GM10248 (cell line): ENCODE measurements at regions not wholly inside any gene's neighbourhood (a gene's known extent, or its start where the extent isn't known, plus 50 kb on each side); places are given as distances from the start of the nearest gene placed in this dataset.
"Not testable (repeated sequence)": the region's sequence is repeated elsewhere in the genome, so short reads cannot be mapped to it uniquely, and the experiment has no call there.

ENCODE experiments used
- CTCF ChIA-PET: fragments of 300-600 bp; sonication (Branson Sonifier 250); formaldehyde crosslinking; extraction: SDS; loops from one replicate; lab custom pipeline; 2021; ENCODE audit warnings: antibody characterized with exemption; lab: Yijun Ruan, JAX
- POLR2A ChIA-PET: fragments of 350-650 bp; sonication (Branson Sonifier 250); formaldehyde crosslinking; extraction: SDS; loops from one replicate; lab custom pipeline; 2020; ENCODE audit warnings: antibody characterized with exemption; lab: Yijun Ruan, JAX
- DNase-seq: peaks from one replicate; pipeline ENCODE4 v3.0.0; 2012; ENCODE audit errors: extremely low spot score
- TF ChIP-seq, protein P1 (sequence below): IDR thresholded peaks from 2 replicates; pipeline ENCODE4 v1.5.1; 2012; ENCODE audit warnings: mild to moderate bottlenecking, low read depth; ENCODE audit errors: extremely low read depth, missing control alignments, control extremely low read depth

DNA sequence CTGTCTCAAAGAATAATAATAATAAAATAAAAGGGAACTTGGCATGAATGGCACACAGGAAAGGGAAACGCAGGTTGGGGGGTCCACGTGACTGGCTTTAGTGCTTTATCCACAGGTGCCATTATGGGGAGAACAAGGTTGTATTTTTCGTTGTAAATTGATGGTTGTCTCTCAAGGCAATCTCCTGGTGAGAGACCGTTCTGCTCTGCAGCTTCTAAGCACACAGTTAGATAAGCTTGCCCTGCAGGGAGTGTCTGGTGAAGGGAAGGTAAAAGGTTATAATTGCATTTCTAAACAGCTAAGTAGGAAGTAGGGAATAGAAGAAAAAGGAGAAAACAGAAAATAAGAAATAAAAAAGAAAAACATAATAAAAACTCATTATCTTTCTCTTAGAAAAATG is 69.1 kb upstream of the CPSF6 start:
- POLR2A ChIA-PET: no interaction called here
- TF ChIP-seq, protein P1, sequence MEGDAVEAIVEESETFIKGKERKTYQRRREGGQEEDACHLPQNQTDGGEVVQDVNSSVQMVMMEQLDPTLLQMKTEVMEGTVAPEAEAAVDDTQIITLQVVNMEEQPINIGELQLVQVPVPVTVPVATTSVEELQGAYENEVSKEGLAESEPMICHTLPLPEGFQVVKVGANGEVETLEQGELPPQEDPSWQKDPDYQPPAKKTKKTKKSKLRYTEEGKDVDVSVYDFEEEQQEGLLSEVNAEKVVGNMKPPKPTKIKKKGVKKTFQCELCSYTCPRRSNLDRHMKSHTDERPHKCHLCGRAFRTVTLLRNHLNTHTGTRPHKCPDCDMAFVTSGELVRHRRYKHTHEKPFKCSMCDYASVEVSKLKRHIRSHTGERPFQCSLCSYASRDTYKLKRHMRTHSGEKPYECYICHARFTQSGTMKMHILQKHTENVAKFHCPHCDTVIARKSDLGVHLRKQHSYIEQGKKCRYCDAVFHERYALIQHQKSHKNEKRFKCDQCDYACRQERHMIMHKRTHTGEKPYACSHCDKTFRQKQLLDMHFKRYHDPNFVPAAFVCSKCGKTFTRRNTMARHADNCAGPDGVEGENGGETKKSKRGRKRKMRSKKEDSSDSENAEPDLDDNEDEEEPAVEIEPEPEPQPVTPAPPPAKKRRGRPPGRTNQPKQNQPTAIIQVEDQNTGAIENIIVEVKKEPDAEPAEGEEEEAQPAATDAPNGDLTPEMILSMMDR: no peak
- CTCF ChIA-PET: no interaction called here
- DNase-seq: no peak

DNA sequence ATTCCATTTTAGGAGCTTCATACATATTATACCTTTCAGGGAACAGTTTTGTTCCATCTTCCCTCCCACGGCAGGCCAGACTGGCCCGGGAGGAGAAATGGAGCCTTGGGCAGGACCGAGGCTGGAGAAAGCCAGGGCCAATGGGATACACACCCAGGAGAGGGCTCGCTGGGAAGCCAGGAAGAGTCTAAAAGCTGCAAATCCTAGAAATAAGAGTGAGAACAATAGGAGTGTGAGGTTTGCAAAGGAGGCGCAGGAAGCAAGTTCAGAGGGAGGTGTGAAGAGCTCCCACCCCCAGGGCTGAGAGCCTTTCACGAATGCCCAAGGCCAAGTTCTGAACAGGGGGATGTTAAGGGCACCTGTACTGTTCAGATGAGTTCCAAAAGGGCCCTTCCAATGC is 67.5 kb upstream of the CPSF6 start:
- CTCF ChIA-PET: interaction anchor here (0.8 to 1.7 kb wide), 5 partner anchors 13 to 82 kb away, joined by 3 to 8 read pairs (median 4); no protein-coding TSS in a partner anchor
- DNase-seq: no peak
- TF ChIP-seq, protein P1: no peak
- POLR2A ChIA-PET: no interaction called here

DNA sequence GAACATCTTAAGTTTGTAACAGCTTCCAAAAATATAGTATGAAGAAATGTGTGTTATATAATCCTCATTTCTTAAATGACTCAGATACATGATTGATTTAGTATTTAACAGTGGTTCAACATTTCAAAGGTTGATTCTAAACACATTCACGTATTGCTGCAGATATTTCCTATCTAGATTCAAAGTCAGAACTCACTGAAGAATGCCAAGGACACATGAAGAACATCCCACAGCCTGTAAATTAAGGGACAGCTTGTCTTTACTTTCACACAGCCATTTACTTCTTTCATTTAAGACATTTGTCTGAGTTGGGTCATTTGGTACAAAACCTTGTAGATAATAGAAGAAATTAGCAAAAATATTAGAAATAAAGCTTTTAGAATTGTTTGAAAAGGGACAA is 66.9 kb upstream of the CPSF6 start:
- TF ChIP-seq, protein P1: no peak
- ChIA-PET CTCF (interaction anchor here (0.8 to 1.7 kb wide), 5 partner anchors 14 to 37 kb away, joined by 3 to 8 read pairs (median 4); no protein-coding TSS in a partner anchor), POLR2A (no interaction called here)
- DNase-seq: no peak

DNA sequence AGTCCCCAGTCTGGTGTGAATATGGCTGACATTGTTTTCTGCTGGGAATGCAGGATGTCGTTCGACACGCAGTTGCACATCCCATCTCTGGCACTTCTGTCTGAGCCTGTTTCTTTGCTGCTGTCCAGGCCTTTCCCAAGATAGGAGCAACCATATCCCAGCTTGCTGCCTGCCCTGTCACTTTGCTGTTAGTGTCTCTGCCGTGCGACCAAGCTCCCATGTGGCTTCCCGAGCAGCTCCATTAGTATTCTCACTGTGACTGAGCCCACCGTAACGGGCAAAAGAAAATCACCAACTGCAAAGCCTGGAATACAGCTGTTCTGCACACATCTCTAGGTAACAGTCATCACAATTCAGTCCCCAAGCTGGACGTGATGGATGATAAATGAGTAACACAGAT is 66.0 kb upstream of the CPSF6 start:
- no peak for DNase-seq
- TF ChIP-seq, protein P1: no peak
- ChIA-PET CTCF (interaction anchor here (0.9 to 3.6 kb wide), 8 partner anchors 8 to 118 kb away, joined by 3 to 16 read pairs (median 4); no protein-coding TSS in a partner anchor), POLR2A (interaction anchor here (0.5 kb wide), 1 partner anchor 366 kb away, joined by 3 read pairs; no protein-coding TSS in a partner anchor)

DNA sequence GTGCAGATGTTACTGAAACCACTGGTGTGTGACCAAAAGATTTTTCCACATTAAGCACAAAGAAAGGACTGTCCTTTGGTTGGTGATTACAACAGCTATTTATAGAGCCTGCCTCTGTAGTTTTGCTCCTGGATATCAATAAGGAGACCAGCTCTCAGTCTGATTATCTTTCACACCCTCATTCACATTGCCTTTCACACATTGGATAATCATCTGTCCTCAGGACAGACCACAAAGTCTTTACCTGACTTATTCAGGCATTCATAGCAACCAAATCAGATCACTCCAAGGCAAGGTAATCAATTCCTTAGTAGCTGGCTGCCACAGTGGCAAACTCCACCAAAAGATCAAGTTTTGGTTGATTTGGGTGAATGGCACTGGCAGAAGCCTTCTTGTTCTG is 59.6 kb upstream of the CPSF6 start:
- TF ChIP-seq, protein P1: no peak
- CTCF ChIA-PET: interaction anchor here (2.0 to 5.3 kb wide), 3 partner anchors 9 to 24 kb away, joined by 4 to 21 read pairs (median 6); no protein-coding TSS in a partner anchor
- POLR2A ChIA-PET: no interaction called here
- no peak for DNase-seq

DNA sequence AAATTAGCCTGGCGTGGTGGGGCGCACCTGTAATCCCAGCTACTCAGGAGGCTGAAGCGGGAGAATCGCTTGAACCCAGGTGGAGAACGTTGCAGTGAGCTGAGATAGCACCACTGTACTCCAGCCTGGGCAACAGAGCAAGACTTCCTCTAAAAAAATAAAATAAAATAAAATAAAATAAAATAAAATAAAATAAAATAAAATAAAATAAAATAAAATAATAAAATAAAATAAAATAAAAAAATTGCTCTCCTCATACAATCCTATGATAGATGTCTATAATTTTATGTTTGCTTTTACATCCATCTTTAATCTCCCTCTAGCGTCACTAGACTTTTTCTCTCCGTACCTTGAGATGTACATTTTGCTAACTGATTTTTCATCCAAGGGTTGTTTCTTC is 51.8 kb upstream of the CPSF6 start:
- ChIA-PET CTCF (interaction anchor here (1.1 kb wide), 1 partner anchor 14 kb away, joined by 3 read pairs; no protein-coding TSS in a partner anchor), POLR2A (interaction anchor here (0.6 kb wide), 1 partner anchor 12 kb away, joined by 3 read pairs; no protein-coding TSS in a partner anchor)
- DNase-seq: not testable (repeated sequence)

DNA sequence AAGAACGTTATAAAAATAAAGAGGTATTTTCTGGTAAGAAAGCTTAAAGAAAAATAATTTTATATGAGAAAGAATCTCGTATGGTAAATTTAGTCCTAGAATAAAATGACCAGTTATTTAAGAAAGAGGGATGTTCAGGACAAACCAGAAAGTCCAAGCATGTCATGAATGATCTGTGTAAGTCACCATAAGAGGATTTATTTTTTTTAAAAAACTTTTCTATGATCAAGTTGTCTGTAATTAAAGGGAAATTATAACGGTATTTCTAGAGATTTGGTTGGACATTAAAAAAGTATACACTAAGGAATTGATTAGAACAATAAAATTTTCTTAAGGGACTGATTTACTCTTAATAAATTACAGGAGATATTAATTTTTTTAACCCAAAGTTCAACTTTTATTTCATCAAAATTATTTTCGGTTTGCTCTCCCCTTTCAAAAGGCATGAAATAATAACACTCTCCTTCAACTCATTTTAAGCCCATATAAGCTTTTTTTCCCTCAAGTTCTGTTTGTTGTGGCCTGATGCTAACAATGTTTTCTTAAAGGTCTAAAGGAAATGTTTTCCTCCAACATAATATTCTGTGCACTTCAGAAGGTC is 49.9 kb upstream of the CPSF6 start:
- CTCF ChIA-PET: interaction anchor here (1.4 to 1.8 kb wide), 2 partner anchors 16 to 33 kb away, joined by 3 to 4 read pairs; no protein-coding TSS in a partner anchor
- TF ChIP-seq, protein P1: no peak
- POLR2A ChIA-PET: no interaction called here
- no peak for DNase-seq
